Astrocyte of the hippocampus (primary cell): ENCODE measurements at regions not wholly inside any gene's neighbourhood (a gene's known extent, or its start where the extent isn't known, plus 50 kb on each side); places are given as distances from the start of the nearest gene placed in this dataset.

Experiments
- DNase-seq: peaks from one replicate; pipeline ENCODE4 v3.0.0; 2011; ENCODE audit warnings: low read depth, low spot score

DNA sequence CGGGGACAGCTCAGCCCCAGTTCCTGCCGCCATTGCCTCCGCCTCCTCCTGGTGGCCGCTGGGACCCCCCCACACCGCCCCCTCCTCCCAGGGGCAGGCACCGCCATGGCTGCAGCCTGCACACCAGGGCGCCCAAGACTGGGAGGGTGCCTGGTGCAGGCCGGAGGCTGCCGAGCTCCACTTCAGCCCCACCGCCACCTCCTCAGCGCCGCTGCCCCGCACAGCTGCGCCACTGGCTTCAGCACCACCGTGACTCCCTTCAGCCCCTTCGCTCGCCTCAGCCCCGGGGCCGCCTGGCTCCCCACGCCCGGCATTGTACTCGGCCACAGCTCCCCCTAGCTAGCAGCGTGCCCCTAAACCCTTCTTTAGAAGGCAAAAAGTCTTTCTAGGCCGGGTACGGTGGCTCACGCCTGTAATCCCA, 131.1 kb downstream of the CRYBB2 start:
- DNase-seq = no peak

- no peak for DNase-seq
Measured at GRCh38 chr22:25351631-25352293, 132.3 kb downstream of the CRYBB2 start.

DNA sequence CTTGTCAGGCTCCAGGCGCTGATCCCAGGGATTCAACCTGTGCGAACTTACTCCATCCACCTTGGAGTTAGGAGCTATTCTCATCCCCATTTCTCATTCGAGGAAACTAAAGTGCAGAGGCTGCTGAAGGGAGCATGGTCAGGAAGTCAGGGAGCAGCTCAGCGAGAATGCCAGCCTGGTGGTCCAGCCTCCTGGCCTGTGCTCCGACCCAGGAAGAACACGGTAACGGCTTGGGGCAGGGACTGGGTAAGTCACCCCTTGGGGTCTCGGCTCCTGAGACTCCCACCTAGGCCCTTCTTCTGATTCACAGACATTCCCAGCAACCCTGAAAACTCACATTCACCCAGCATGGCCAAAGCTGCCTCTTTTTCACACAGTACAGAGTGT, 132.8 kb downstream of the CRYBB2 start:
- DNase-seq = no peak

- DNase-seq = no peak
Measured at GRCh38 chr22:25353516-25354445, 134.3 kb downstream of the CRYBB2 start.

- DNase-seq = no peak
Measured at GRCh38 chr22:25354456-25354855, 135.0 kb downstream of the CRYBB2 start.

- DNase-seq = no peak
Measured at GRCh38 chr22:25357132-25357455, 137.7 kb downstream of the CRYBB2 start.

- DNase-seq = no peak
Measured at GRCh38 chr22:25357606-25358420, 138.4 kb downstream of the CRYBB2 start.

- no peak for DNase-seq
Measured at GRCh38 chr22:25358421-25359170, 139.2 kb downstream of the CRYBB2 start.

- DNase-seq = no peak
Measured at GRCh38 chr22:25359601-25360261, 140.3 kb downstream of the CRYBB2 start.

DNA sequence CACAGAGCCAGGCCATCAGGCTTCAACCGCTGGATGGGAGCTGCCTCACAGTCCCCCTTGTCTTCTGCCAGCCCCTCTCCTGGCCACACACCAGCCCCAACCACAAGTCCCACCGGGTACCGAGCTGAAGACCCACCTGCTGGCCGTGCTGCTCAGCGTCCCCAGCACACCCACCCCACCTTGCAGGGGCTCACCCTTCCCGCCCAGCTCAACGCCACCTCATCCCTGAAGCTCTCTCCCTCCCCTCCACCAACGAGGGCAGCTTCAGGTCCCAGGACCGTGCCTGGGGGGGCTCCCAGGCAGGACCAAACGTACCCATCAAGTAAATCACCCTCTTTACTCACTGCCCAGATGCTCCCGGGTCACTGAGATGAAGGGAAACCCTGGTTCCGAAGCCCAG, 141.0 kb downstream of the CRYBB2 start:
- DNase-seq = no peak

GRCh38 chr22:25360891-25361645, 141.6 kb downstream of the CRYBB2 start:
- no peak for DNase-seq

DNA sequence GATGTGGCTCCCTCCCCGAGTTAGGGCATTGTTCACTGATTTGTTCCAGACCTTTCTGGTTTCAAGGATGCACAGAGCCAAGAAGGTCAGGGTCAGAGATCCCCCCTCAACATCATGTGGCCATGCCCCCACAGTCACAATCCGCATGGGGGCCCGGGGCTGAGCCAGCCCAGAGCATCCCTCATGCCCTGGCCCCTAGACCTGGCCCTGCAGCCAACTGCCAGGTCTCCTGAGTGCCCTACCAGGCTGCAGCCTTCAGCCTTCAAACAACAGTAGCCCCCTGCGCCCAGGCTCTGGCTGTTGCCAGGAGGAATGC, 142.4 kb downstream of the CRYBB2 start:
- DNase-seq = no peak

GRCh38 chr22:25362215-25362882, 142.9 kb downstream of the CRYBB2 start:
- peak; percentile 78 for DNase-seq

DNA sequence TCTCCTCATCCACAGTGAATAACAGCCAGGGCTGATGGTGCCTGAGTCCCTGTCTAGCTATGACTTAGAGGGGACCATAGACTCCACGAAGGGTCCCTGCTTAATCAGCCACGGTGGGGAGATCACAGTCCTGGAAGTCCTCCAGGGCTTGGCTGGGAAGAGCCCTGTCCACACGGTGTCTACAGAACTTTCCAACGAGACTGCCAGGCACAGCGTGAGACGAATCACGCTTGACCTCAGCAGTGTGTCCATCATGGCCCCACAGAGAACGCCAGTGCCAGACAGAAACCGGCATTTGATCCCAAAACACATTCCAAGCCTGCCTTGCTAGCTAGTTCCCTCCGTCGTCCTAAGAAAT, 143.4 kb downstream of the CRYBB2 start:
- DNase-seq = no peak

- DNase-seq = no peak
Measured at GRCh38 chr22:25363474-25363873, 144.0 kb downstream of the CRYBB2 start.

- no peak for DNase-seq
Measured at GRCh38 chr22:25364281-25364680, 144.8 kb downstream of the CRYBB2 start.

GRCh38 chr22:25364736-25365241, 145.3 kb downstream of the CRYBB2 start:
- no peak for DNase-seq

DNA sequence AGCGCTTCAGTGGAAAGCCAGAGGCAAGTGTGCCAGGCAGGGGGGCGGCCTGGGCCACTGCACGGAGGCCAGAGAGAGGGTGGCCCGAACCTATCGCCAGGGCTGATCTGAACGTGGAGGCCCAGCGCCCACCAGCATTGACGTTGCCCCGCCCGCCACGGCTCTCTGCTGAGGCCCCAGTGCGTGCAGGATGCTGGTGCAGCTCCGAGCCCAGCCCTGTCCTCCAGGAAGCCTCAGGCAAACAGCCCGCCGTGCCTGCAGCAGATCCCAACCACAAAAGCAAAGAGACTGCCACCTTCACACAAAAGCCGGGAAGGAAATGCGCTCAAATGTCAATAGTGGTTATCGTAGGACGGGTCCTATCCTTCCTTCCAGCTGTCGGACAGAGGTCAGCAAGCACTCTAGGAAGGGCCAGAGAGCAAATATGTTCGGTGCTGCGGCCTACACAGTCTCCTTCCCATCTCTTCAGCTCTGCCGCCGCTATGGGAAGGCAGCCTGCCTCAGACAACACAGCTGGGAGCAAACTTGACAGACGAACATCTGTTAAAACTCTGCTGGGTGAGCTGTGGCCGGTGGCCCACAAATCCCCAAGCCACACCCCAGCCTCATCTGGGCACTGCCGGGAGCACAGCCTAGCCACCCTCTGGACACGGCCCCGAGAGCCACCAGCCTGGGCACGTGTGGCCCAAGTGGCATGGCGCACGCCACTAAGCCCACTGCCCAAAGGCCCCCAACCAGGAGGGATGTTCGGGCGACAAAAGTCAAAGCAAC, 146.2 kb downstream of the CRYBB2 start:
- DNase-seq = no peak

GRCh38 chr22:25366408-25366807, 147.0 kb downstream of the CRYBB2 start:
- DNase-seq = no peak
